ENCODE measurements at regions not wholly inside any gene's neighbourhood (a gene's known extent, or its start where the extent isn't known, plus 50 kb on each side); places are given as distances from the start of the nearest gene placed in this dataset.

- Histone ChIP-seq H3K36me3 (ENCODE audit: low read depth) (no peaks in the 10 kb centered on the region), H3K9me3 (no peaks in the 10 kb centered on the region), H3K4me3 (no peak overlapping the region), H3K4me1 (ENCODE audit: low read depth) (peaks cover 6% of the 10 kb centered on the region)
- ATAC-seq: no peak
- no peak for DNase-seq
- TF ChIP-seq CTCF (IDR thresholded peaks at IDR 0.05): no peak
- intact Hi-C loops (cut with DNase I, micrococcal nuclease): no loop called here
Observed at GRCh38 chr16:87245511-87245910, 71.7 kb downstream of the C16orf95 start.

- ATAC-seq: no peak
- Histone ChIP-seq H3K36me3 (ENCODE audit: low read depth) (no peaks in the 10 kb centered on the region), H3K4me3 (no peak overlapping the region), H3K4me1 (ENCODE audit: low read depth) (no peaks in the 10 kb centered on the region), H3K9me3 (no peaks in the 10 kb centered on the region)
- no peak for DNase-seq
- TF ChIP-seq CTCF (IDR thresholded peaks at IDR 0.05): no peak
- intact Hi-C loops (cut with DNase I, micrococcal nuclease): no loop called here
Observed at GRCh38 chr16:87246269-87247065, 70.7 kb downstream of the C16orf95 start.

GRCh38 chr16:87248714-87249113, 68.5 kb downstream of the C16orf95 start:
- ATAC-seq (no peak), DNase-seq (no peak)
- Histone ChIP-seq H3K4me3 (no peak overlapping the region), H3K9me3 (no peaks in the 10 kb centered on the region), H3K4me1 (ENCODE audit: low read depth) (no peaks in the 10 kb centered on the region), H3K36me3 (ENCODE audit: low read depth) (no peaks in the 10 kb centered on the region)
- intact Hi-C loops (cut with DNase I, micrococcal nuclease): no loop called here
- TF ChIP-seq CTCF (IDR thresholded peaks at IDR 0.05): no peak

GRCh38 chr16:87249425-87249824, 67.8 kb downstream of the C16orf95 start:
- H3K9me3 ChIP-seq: no peaks in the 10 kb centered on the region
- no peak overlapping the region for H3K4me3 ChIP-seq
- H3K4me1 ChIP-seq (ENCODE audit: low read depth): no peaks in the 10 kb centered on the region
- intact Hi-C loops (cut with DNase I, micrococcal nuclease): no loop called here
- H3K36me3 ChIP-seq (ENCODE audit: low read depth): no peaks in the 10 kb centered on the region
- ATAC-seq (no peak), DNase-seq (no peak)
- TF ChIP-seq CTCF (IDR thresholded peaks at IDR 0.05): no peak

GRCh38 chr16:87250431-87250960, 66.7 kb downstream of the C16orf95 start:
- H3K4me3 ChIP-seq: no peak overlapping the region
- no peaks in the 10 kb centered on the region for H3K36me3 ChIP-seq (ENCODE audit: low read depth)
- H3K9me3 ChIP-seq: no peaks in the 10 kb centered on the region
- TF ChIP-seq CTCF (IDR thresholded peaks at IDR 0.05): no peak
- intact Hi-C loops (cut with DNase I, micrococcal nuclease): no loop called here
- DNase-seq (no peak), ATAC-seq (no peak)
- H3K4me1 ChIP-seq (ENCODE audit: low read depth): no peaks in the 10 kb centered on the region

Measured in mucosa of descending colon (tissue), 3 donors.